AG09319 (cell line): ENCODE measurements at regions not wholly inside any gene's neighbourhood (a gene's known extent, or its start where the extent isn't known, plus 50 kb on each side); places are given as distances from the start of the nearest gene placed in this dataset.

Experiments used
- DNase-seq: peaks from one replicate; pipeline ENCODE4 v3.0.0-alpha.2; 2010; ENCODE audit warnings: low read depth; ENCODE audit errors: extremely low read depth
- TF ChIP-seq, protein P1 (sequence below): IDR thresholded peaks from 2 replicates; pipeline ENCODE4 v1.5.1; 2011; ENCODE audit warnings: low read depth, mild to moderate bottlenecking, inconsistent platforms, low read length, moderate library complexity

DNA sequence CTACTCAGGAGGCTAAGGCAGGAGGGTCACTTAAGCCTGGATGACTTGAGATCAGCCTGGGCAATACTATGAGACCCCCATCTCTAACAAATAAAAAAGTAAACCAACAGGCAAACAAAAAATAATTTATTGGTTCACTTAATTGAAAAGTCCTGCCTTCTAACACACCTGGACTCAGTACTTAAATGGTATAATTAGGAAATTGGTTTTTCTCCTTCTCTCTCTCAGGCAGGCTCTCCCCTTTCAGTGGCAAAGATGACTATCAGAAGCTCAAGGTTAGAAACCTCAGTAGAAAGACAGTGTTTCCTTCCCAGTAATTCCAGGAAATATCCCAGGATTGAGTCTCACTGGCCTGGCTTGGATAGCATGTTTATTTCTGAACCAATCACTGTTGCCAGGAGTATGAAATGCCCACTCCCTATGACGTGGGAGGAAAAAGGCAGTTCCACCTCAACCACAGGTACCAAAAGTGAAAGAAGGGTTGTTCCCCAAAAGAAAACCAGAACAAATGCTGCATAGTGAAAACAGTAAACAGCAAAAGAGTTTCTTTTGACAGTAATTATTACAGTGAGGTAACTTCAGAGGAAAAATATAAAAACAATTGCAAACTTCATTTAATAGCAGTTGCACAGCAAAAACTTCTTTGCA is 56.3 kb upstream of the SOX6 start:
- DNase-seq = no peak
- TF ChIP-seq, protein P1, sequence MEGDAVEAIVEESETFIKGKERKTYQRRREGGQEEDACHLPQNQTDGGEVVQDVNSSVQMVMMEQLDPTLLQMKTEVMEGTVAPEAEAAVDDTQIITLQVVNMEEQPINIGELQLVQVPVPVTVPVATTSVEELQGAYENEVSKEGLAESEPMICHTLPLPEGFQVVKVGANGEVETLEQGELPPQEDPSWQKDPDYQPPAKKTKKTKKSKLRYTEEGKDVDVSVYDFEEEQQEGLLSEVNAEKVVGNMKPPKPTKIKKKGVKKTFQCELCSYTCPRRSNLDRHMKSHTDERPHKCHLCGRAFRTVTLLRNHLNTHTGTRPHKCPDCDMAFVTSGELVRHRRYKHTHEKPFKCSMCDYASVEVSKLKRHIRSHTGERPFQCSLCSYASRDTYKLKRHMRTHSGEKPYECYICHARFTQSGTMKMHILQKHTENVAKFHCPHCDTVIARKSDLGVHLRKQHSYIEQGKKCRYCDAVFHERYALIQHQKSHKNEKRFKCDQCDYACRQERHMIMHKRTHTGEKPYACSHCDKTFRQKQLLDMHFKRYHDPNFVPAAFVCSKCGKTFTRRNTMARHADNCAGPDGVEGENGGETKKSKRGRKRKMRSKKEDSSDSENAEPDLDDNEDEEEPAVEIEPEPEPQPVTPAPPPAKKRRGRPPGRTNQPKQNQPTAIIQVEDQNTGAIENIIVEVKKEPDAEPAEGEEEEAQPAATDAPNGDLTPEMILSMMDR = no peak

DNA sequence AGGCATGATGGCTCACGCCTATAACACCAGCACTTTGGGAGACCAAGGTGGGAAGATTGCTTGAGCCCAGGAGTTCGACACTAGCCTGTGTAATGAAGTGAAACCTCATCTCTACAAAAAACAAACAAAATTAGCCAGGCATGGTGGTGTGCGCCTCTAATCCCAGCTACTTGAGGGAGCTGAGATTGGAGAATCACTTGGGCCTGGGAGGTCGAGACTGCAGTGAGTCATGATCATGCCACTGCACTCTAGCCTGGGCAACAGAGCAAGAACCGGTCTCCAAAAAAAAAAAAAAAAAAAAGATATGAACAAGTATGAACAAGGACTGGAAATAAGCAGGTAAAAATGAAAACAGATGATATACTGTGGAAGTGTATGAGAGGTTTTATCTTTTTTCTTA is 54.1 kb upstream of the SOX6 start:
- TF ChIP-seq, protein P1 = no peak
- no peak for DNase-seq

DNA sequence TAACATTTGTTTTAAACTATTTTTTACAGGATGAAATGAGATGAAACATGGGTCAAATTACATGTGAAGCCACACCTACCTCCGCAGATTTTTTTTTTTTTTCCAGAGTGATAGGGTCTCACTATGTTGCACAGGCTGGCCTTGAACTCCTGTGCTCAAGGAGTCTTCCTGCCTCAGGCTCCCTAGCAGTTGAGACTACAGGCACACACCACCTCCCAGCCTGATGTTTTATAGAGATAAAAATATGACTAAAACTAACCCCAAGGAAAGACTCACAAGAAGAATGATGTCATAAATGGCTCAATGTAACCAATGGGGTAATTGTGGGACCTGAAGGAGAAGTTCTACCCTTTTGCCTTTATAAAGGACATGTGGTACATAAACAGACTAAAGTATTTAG is 52.3 kb upstream of the SOX6 start:
- DNase-seq = no peak
- TF ChIP-seq, protein P1 = no peak

DNA sequence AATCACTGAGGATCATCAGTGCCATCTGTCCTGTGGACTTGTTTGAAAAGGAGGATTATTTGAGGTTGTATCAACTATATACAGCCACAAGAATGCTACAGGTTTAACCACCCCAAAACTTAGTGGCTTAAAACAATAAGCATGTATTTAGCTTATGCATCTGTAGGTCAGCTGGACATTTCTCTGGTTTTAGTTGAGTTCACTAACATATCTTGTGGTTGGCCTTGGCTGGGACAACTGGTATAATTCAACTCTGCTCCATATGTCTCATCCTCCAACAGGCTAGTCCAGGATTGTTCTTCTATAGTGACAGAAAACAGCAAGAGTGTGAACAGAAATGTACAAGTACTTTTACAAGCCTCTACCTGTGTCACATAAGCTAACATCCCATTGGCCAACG is 49.9 kb upstream of the SOX6 start:
- TF ChIP-seq, protein P1 = no peak
- no peak for DNase-seq
